ENCODE measurements at regions not wholly inside any gene's neighbourhood (a gene's known extent, or its start where the extent isn't known, plus 50 kb on each side); places are given as distances from the start of the nearest gene placed in this dataset.
"Not testable (repeated sequence)": the region's sequence is repeated elsewhere in the genome, so short reads cannot be mapped to it uniquely, and the experiment has no call there.

DNA sequence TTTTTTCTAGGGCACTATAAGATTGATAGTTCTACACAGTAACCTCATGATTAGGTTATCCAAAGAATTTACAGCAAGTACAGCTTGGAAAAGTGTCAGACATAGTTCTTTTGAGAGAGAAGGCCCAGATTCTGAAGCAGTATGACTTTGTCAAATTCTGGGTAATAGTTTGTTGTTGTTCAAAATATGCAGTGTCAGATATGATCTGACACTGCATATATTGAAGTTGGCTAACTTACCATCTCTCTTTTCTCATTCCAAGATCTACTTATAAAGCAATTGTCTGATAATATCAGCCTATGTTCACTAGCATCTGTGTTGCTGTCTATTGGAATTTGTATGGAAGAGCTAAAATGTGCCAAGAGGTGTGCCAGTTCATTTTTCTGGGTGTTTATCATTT lies 160.1 kb downstream of the CTH start:
- Histone ChIP-seq H3K9me2 (replicated peaks; ENCODE audit: insufficient read depth, low read length) (no peaks in the 10 kb centered on the region), H4K20me1 (ENCODE audit: insufficient read depth, low read depth, low read length) (no peaks in the 10 kb centered on the region), H3K27me3 (ENCODE audit: low read length) (no peaks in the 10 kb centered on the region), H3K9me3 (ENCODE audit: low read length) (no peaks in the 10 kb centered on the region), H2AFZ (ENCODE audit: low read length) (no peak overlapping the region), H3K36me3 (ENCODE audit: insufficient read depth, low read length) (no peaks in the 10 kb centered on the region), H3K4me1 (ENCODE audit: low read length) (no peaks in the 10 kb centered on the region), H3K27ac (ENCODE audit: low read length) (no peak overlapping the region), H3K79me2 (ENCODE audit: low read length) (no peaks in the 10 kb centered on the region), H3K4me2 (ENCODE audit: low read depth, low read length, poor library complexity, severe bottlenecking) (no peak overlapping the region), H3K9ac (ENCODE audit: low read length) (no peak overlapping the region), H3K4me3 (ENCODE audit: low read length) (no peak overlapping the region)
- DNase-seq, result no peak

DNA sequence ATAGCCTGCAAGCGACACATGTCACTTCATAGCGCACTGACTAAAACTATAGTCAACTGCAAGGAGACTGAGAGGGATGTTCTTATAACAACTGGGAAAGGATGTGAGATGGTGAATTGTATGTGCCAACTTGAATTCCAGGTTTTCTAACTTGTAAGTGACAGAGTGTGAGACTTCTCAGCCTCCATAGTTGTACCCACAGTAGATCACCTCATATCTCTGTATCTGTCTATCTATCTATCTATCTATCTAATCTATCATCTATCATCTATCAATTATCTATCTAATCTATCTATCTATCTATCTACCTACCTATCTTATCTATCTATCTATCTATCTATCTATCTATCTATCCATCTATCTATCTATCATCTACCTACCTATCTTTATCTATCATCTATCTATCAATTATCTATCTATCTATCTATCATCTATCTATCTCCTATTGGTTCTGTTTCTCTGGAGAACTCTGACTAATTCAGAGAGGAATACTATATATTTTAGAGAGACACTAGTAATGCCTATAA lies 162.3 kb downstream of the CTH start:
- no peaks in the 10 kb centered on the region for H3K79me2 ChIP-seq (ENCODE audit: low read length)
- no peak overlapping the region for H3K4me3 ChIP-seq (ENCODE audit: low read length)
- H3K27ac ChIP-seq (ENCODE audit: low read length), result no peak overlapping the region
- H3K9me2 ChIP-seq (replicated peaks; ENCODE audit: insufficient read depth, low read length), result no peaks in the 10 kb centered on the region
- no peaks in the 10 kb centered on the region for H3K27me3 ChIP-seq (ENCODE audit: low read length)
- no peak for DNase-seq
- H3K9me3 ChIP-seq (ENCODE audit: low read length), result no peaks in the 10 kb centered on the region
- no peaks in the 10 kb centered on the region for H4K20me1 ChIP-seq (ENCODE audit: insufficient read depth, low read depth, low read length)
- H3K4me2 ChIP-seq (ENCODE audit: low read depth, low read length, poor library complexity, severe bottlenecking), result no peak overlapping the region
- H3K36me3 ChIP-seq (ENCODE audit: insufficient read depth, low read length), result no peaks in the 10 kb centered on the region
- no peaks in the 10 kb centered on the region for H3K4me1 ChIP-seq (ENCODE audit: low read length)
- H2AFZ ChIP-seq (ENCODE audit: low read length), result no peak overlapping the region
- H3K9ac ChIP-seq (ENCODE audit: low read length), result no peak overlapping the region

DNA sequence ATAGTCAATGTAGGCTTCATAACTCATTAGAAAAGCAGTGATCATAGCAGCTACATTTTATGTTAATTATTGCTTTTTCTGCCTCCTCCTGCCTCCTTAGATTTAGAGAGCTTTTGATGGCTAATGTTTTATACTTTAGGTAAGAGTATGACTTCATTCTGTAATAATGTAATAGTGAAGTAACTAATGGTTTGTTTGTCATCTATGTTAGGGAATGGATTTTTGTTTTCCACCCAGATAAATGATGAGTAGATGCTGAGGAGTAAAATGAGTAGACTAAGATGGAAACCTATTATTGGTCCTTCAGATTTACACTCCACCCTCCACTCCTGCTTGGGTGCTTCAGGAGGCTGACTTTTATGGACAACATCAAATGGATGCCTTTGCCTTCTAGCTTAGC lies 170.6 kb downstream of the CTH start:
- Histone ChIP-seq H4K20me1 (ENCODE audit: insufficient read depth, low read depth, low read length) (no peaks in the 10 kb centered on the region), H3K36me3 (ENCODE audit: insufficient read depth, low read length) (no peaks in the 10 kb centered on the region), H3K9me3 (ENCODE audit: low read length) (no peaks in the 10 kb centered on the region), H3K9ac (ENCODE audit: low read length) (no peak overlapping the region), H3K27ac (ENCODE audit: low read length) (no peak overlapping the region), H3K9me2 (replicated peaks; ENCODE audit: insufficient read depth, low read length) (no peaks in the 10 kb centered on the region), H3K4me3 (ENCODE audit: low read length) (no peak overlapping the region), H3K4me2 (ENCODE audit: low read depth, low read length, poor library complexity, severe bottlenecking) (no peak overlapping the region), H2AFZ (ENCODE audit: low read length) (no peak overlapping the region), H3K79me2 (ENCODE audit: low read length) (no peaks in the 10 kb centered on the region), H3K27me3 (ENCODE audit: low read length) (no peaks in the 10 kb centered on the region), H3K4me1 (ENCODE audit: low read length) (no peaks in the 10 kb centered on the region)
- DNase-seq, result no peak

DNA sequence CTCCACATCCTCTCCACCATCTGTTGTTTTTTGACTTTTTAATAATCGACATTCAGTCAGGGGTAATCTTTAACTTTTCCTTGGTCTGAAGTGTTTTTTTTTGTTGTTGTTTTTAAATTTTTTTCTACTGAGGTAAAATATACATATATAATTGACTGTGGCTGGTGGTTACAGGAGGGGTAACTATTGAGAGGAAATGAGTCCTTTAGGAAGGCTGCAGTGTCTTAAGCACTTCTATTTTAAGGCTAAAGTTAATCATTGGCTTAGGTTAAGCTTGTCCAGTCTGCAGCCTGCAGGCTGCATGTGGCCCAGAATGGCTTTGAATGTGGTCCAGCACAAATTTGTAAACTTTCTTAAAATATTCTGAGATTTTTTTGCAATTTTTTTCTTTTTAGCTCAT lies 172.5 kb downstream of the CTH start:
- Histone ChIP-seq H2AFZ (ENCODE audit: low read length) (no peak overlapping the region), H3K4me3 (ENCODE audit: low read length) (no peak overlapping the region), H3K9me3 (ENCODE audit: low read length) (no peaks in the 10 kb centered on the region), H3K9me2 (replicated peaks; ENCODE audit: insufficient read depth, low read length) (no peaks in the 10 kb centered on the region), H3K79me2 (ENCODE audit: low read length) (no peaks in the 10 kb centered on the region), H4K20me1 (ENCODE audit: insufficient read depth, low read depth, low read length) (no peaks in the 10 kb centered on the region), H3K9ac (ENCODE audit: low read length) (no peak overlapping the region), H3K4me1 (ENCODE audit: low read length) (no peaks in the 10 kb centered on the region), H3K27ac (ENCODE audit: low read length) (no peak overlapping the region), H3K27me3 (ENCODE audit: low read length) (no peaks in the 10 kb centered on the region; the same call in 1 of the 2 replicates), H3K4me2 (ENCODE audit: low read depth, low read length, poor library complexity, severe bottlenecking) (no peak overlapping the region), H3K36me3 (ENCODE audit: insufficient read depth, low read length) (no peaks in the 10 kb centered on the region)
- no peak for DNase-seq

DNA sequence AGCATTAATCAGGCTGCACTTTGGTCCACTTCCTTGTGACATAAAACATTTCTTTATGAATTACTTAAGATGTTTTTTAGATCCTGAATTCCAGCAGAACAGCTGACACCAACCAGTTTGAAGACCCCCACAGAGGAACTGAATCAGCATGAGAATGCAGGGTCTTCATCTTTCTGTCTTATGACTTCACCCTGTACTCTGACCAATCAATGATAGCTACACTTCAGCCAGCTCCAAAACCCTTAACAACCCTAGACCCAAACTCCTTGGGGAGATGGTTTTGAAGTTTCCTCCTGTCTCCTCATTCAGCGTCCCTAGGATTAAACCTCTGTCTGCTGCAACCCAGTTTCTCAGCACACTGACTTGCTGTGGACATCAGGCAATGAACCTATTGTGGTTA lies 175.0 kb downstream of the CTH start:
- Histone ChIP-seq H3K9me2 (replicated peaks; ENCODE audit: insufficient read depth, low read length) (no peaks in the 10 kb centered on the region), H4K20me1 (ENCODE audit: insufficient read depth, low read depth, low read length) (no peaks in the 10 kb centered on the region), H3K4me3 (ENCODE audit: low read length) (no peak overlapping the region), H3K4me2 (ENCODE audit: low read depth, low read length, poor library complexity, severe bottlenecking) (no peak overlapping the region), H3K9me3 (ENCODE audit: low read length) (no peaks in the 10 kb centered on the region), H3K79me2 (ENCODE audit: low read length) (no peaks in the 10 kb centered on the region), H2AFZ (ENCODE audit: low read length) (no peak overlapping the region), H3K27ac (ENCODE audit: low read length) (no peak overlapping the region), H3K9ac (ENCODE audit: low read length) (no peak overlapping the region), H3K4me1 (ENCODE audit: low read length) (no peaks in the 10 kb centered on the region), H3K36me3 (ENCODE audit: insufficient read depth, low read length) (no peaks in the 10 kb centered on the region), H3K27me3 (ENCODE audit: low read length) (no peaks in the 10 kb centered on the region; the same call in 1 of the 2 replicates)
- no peak for DNase-seq

DNA sequence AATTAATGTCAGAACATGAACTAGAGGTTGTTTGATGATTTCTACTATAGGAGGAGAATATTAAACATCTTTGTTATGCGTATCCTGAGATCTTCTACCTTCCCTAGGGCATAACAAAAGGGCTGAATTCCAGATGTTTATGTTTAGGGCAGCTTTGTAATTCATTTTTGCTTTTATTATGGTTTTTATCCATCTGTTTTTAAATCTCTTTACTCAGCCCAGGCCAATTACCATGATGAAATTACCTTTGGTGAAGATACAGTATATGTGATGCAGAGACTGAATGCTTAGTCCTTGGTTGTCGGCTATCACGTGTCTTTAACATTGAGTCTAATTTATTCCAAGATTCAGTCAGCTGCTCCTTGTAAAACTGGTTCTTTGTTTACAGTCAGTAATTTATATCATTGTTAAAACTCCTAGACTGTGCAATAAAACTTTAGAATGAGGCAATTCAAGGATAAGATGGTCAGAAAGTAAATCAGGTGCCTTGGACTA lies 176.9 kb downstream of the CTH start:
- H2AFZ ChIP-seq (ENCODE audit: low read length), result no peak overlapping the region
- H3K36me3 ChIP-seq (ENCODE audit: insufficient read depth, low read length), result no peaks in the 10 kb centered on the region
- no peaks in the 10 kb centered on the region for H3K79me2 ChIP-seq (ENCODE audit: low read length)
- no peaks in the 10 kb centered on the region for H3K9me2 ChIP-seq (replicated peaks; ENCODE audit: insufficient read depth, low read length)
- H4K20me1 ChIP-seq (ENCODE audit: insufficient read depth, low read depth, low read length), result no peaks in the 10 kb centered on the region
- H3K4me2 ChIP-seq (ENCODE audit: low read depth, low read length, poor library complexity, severe bottlenecking), result no peak overlapping the region
- H3K9ac ChIP-seq (ENCODE audit: low read length), result no peak overlapping the region
- no peak for DNase-seq
- no peak overlapping the region for H3K27ac ChIP-seq (ENCODE audit: low read length)
- no peaks in the 10 kb centered on the region for H3K9me3 ChIP-seq (ENCODE audit: low read length)
- H3K4me1 ChIP-seq (ENCODE audit: low read length), result no peaks in the 10 kb centered on the region
- H3K27me3 ChIP-seq (ENCODE audit: low read length), result no peaks in the 10 kb centered on the region; the same call in 1 of the 2 replicates
- H3K4me3 ChIP-seq (ENCODE audit: low read length), result no peak overlapping the region

DNA sequence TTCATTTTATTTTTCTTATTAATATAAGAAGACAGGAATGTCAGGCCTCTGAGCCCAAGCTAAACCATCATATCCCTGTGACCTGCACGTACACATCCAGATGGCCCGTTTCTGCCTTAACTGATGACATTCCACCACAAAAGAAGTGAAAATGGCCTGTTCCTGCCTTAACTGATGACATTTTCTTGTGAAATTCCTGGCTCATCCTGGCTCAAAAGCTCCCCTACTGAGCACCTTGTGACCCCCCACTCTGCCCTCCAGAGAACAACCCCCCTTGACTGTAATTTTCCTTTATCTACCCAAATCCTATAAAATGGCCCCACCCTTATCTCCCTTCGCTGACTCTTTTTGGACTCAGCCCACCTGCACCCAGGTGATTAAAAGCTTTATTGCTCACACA lies 182.5 kb downstream of the CTH start:
- H3K27ac ChIP-seq (ENCODE audit: low read length); H3K36me3 ChIP-seq (ENCODE audit: insufficient read depth, low read length); H3K27me3 ChIP-seq (ENCODE audit: low read length); DNase-seq; H3K9ac ChIP-seq (ENCODE audit: low read length); H2AFZ ChIP-seq (ENCODE audit: low read length); H4K20me1 ChIP-seq (ENCODE audit: insufficient read depth, low read depth, low read length); H3K4me2 ChIP-seq (ENCODE audit: low read depth, low read length, poor library complexity, severe bottlenecking); H3K4me1 ChIP-seq (ENCODE audit: low read length); H3K9me3 ChIP-seq (ENCODE audit: low read length); H3K79me2 ChIP-seq (ENCODE audit: low read length); H3K4me3 ChIP-seq (ENCODE audit: low read length); H3K9me2 ChIP-seq (replicated peaks; ENCODE audit: insufficient read depth, low read length): not testable (repeated sequence)

DNA sequence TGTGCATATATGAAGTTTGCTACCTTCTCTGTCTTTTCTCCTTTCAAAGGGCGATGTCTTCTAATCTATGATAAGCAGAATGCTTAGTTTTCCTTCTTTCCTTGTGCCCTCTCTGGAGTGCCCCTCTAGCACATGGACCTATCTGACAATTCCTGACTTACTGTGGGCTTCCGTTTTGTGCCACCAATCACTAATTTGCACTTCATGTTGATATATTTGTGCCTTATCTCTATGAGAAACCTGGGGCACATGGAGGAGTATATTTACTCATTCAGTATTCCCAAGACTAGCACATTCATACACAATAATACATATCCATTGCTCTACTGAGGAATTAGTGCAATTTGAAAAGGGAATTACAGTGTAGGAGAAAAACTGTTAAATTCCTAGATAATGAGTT lies 197.7 kb downstream of the CTH start:
- no peaks in the 10 kb centered on the region for H3K9me2 ChIP-seq (replicated peaks; ENCODE audit: insufficient read depth, low read length)
- no peaks in the 10 kb centered on the region for H3K36me3 ChIP-seq (ENCODE audit: insufficient read depth, low read length)
- DNase-seq, result no peak
- no peak overlapping the region for H3K27ac ChIP-seq (ENCODE audit: low read length)
- H3K4me1 ChIP-seq (ENCODE audit: low read length), result no peaks in the 10 kb centered on the region
- H3K9me3 ChIP-seq (ENCODE audit: low read length), result no peaks in the 10 kb centered on the region
- H3K9ac ChIP-seq (ENCODE audit: low read length), result no peak overlapping the region
- no peak overlapping the region for H3K4me3 ChIP-seq (ENCODE audit: low read length)
- H2AFZ ChIP-seq (ENCODE audit: low read length), result no peak overlapping the region
- no peaks in the 10 kb centered on the region for H3K79me2 ChIP-seq (ENCODE audit: low read length)
- H4K20me1 ChIP-seq (ENCODE audit: insufficient read depth, low read depth, low read length), result no peaks in the 10 kb centered on the region
- H3K4me2 ChIP-seq (ENCODE audit: low read depth, low read length, poor library complexity, severe bottlenecking), result no peak overlapping the region
- no peaks in the 10 kb centered on the region for H3K27me3 ChIP-seq (ENCODE audit: low read length)

DNA sequence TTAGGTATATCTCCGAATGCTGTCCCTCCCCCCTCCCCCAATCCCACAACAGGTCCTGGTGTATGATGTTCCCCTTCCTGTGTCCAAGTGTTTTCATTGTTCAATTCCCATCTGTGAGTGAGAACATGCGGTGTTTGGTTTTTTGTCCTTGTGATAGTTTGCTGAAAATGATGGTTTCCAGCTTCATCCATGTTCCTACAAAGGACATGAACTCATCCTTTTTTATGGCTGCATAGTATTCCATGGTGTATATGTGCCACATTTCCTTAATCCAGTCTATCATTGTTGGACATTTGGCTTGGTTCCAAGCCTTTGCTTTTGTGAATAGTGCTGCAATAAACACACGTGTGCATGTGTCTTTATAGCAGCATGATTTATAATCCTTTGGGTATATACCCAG lies 199.1 kb downstream of the CTH start:
- not testable (repeated sequence) for H3K36me3 ChIP-seq (ENCODE audit: insufficient read depth, low read length); H3K4me1 ChIP-seq (ENCODE audit: low read length); H3K27me3 ChIP-seq (ENCODE audit: low read length); H2AFZ ChIP-seq (ENCODE audit: low read length); H3K4me2 ChIP-seq (ENCODE audit: low read depth, low read length, poor library complexity, severe bottlenecking); H3K9ac ChIP-seq (ENCODE audit: low read length); H4K20me1 ChIP-seq (ENCODE audit: insufficient read depth, low read depth, low read length); H3K79me2 ChIP-seq (ENCODE audit: low read length); H3K27ac ChIP-seq (ENCODE audit: low read length); H3K9me3 ChIP-seq (ENCODE audit: low read length); DNase-seq; H3K4me3 ChIP-seq (ENCODE audit: low read length); H3K9me2 ChIP-seq (replicated peaks; ENCODE audit: insufficient read depth, low read length)
